ENCODE measurements at regions not wholly inside any gene's neighbourhood (a gene's known extent, or its start where the extent isn't known, plus 50 kb on each side); places are given as distances from the start of the nearest gene placed in this dataset.

DNA sequence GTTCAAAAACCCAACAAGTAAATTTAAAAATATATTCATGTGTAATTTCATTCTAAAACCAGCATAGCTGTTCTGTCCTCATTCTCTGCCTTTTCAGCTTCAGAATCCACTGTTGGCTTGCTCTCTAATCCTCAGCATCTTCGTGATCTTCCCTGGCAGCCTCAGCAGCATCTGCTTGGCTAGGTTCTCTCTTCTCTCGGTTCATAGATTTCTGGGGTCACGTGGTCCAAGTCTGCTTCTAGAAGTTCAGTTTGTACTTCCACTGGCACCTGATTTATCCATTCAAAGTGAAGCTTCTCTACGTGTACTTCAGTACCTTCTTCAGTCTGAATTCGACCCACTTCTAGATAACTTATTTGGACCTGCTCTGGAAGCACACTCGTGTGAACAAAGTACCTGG is 245.7 kb downstream of the EPM2A start (continued):
- TF ChIP-seq EZH2 (IDR thresholded peaks at IDR 0.05; ENCODE audit: low read depth, unreplicated experiment) (no peak), JUNB (IDR thresholded peaks at IDR 0.05; ENCODE audit: unreplicated experiment) (no peak), ZNF331 (CRISPR knock-in tag; IDR thresholded peaks at IDR 0.05; ENCODE audit: low read depth) (no peak), NANOG (IDR thresholded peaks at IDR 0.05; ENCODE audit: borderline replicate concordance) (no peak), ZNF114 (CRISPR knock-in tag; IDR thresholded peaks at IDR 0.05) (no peak), POLR2AphosphoS5 (IDR thresholded peaks at IDR 0.05; ENCODE audit: low read depth) (no peak)
- TF ChIP-seq, protein P1, sequence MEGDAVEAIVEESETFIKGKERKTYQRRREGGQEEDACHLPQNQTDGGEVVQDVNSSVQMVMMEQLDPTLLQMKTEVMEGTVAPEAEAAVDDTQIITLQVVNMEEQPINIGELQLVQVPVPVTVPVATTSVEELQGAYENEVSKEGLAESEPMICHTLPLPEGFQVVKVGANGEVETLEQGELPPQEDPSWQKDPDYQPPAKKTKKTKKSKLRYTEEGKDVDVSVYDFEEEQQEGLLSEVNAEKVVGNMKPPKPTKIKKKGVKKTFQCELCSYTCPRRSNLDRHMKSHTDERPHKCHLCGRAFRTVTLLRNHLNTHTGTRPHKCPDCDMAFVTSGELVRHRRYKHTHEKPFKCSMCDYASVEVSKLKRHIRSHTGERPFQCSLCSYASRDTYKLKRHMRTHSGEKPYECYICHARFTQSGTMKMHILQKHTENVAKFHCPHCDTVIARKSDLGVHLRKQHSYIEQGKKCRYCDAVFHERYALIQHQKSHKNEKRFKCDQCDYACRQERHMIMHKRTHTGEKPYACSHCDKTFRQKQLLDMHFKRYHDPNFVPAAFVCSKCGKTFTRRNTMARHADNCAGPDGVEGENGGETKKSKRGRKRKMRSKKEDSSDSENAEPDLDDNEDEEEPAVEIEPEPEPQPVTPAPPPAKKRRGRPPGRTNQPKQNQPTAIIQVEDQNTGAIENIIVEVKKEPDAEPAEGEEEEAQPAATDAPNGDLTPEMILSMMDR (conservative IDR thresholded peaks at IDR 0.05; ENCODE audit: low read depth in 2 of 2): no peak
- TF ChIP-seq, protein P2, sequence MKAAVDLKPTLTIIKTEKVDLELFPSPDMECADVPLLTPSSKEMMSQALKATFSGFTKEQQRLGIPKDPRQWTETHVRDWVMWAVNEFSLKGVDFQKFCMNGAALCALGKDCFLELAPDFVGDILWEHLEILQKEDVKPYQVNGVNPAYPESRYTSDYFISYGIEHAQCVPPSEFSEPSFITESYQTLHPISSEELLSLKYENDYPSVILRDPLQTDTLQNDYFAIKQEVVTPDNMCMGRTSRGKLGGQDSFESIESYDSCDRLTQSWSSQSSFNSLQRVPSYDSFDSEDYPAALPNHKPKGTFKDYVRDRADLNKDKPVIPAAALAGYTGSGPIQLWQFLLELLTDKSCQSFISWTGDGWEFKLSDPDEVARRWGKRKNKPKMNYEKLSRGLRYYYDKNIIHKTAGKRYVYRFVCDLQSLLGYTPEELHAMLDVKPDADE (IDR thresholded peaks at IDR 0.05): no peak

DNA sequence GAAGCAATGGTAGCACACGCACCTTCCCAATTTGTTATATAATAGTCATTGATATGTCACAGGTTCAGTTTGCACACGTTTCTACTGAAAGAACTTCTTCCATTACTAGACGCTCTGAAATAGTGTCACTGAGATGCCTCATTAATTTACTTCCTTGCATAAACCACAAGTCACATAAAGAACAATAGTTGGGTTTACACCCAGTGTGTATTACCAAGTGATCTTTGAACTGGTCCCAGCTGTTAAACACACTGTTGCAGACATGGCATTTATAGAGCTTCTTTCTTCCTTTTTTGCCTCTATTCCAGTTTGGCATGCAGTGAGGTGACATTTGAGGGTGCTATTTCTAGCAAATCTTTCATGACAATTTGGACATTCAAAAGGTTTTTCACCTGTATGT is 245.3 kb downstream of the EPM2A start:
- no peaks in the 10 kb centered on the region for H3K9me3 Mint-ChIP-seq

More for the DNA sequence above, 245.3 kb downstream of the EPM2A start:
- Mint-ChIP-seq H3K36me3 (ENCODE audit: low read depth) (no peaks in the 10 kb centered on the region), H3K27ac (no peak overlapping the region), H3K4me1 (peaks cover 6% of the 10 kb centered on the region; the same call in 2 of the 3 replicates), H3K4me3 (no peak overlapping the region), H3K27me3 (ENCODE audit: insufficient read depth, low read depth, poor library complexity) (no peaks in the 10 kb centered on the region)
- no peak for ATAC-seq
- Histone ChIP-seq H3K27ac (ENCODE audit: low read depth) (no peak overlapping the region), H3K4me2 (no peak overlapping the region), H3K36me3 (ENCODE audit: insufficient read depth) (no peaks in the 10 kb centered on the region; the same call in 1 of the 2 replicates), H3K9me2 (ENCODE audit: insufficient read depth) (peaks cover 3% of the 10 kb centered on the region; the same call in 1 of the 2 replicates), H3F3A (replicated peaks; ENCODE audit: low read depth) (no peaks in the 10 kb centered on the region), H4K20me1 (replicated peaks; ENCODE audit: insufficient read depth) (no peaks in the 10 kb centered on the region), H3K79me2 (replicated peaks; ENCODE audit: insufficient read depth) (no peaks in the 10 kb centered on the region), H3K4me1 (ENCODE audit: insufficient read depth) (no peaks in the 10 kb centered on the region), H3K27me3 (ENCODE audit: insufficient read depth) (no peaks in the 10 kb centered on the region), H2AFZ (no peak overlapping the region), H3K4me3 (no peak overlapping the region)
- TF ChIP-seq EZH2 (IDR thresholded peaks at IDR 0.05; ENCODE audit: low read depth, unreplicated experiment) (no peak), STAT1 (IDR thresholded peaks at IDR 0.05; ENCODE audit: unreplicated experiment) (no peak), CREB1 (CRISPR knock-in tag; IDR thresholded peaks at IDR 0.05; ENCODE audit: low read depth) (no peak), ZNF114 (CRISPR knock-in tag; IDR thresholded peaks at IDR 0.05) (no peak), NANOG (IDR thresholded peaks at IDR 0.05; ENCODE audit: borderline replicate concordance) (no peak)
- TF ChIP-seq, protein P3, sequence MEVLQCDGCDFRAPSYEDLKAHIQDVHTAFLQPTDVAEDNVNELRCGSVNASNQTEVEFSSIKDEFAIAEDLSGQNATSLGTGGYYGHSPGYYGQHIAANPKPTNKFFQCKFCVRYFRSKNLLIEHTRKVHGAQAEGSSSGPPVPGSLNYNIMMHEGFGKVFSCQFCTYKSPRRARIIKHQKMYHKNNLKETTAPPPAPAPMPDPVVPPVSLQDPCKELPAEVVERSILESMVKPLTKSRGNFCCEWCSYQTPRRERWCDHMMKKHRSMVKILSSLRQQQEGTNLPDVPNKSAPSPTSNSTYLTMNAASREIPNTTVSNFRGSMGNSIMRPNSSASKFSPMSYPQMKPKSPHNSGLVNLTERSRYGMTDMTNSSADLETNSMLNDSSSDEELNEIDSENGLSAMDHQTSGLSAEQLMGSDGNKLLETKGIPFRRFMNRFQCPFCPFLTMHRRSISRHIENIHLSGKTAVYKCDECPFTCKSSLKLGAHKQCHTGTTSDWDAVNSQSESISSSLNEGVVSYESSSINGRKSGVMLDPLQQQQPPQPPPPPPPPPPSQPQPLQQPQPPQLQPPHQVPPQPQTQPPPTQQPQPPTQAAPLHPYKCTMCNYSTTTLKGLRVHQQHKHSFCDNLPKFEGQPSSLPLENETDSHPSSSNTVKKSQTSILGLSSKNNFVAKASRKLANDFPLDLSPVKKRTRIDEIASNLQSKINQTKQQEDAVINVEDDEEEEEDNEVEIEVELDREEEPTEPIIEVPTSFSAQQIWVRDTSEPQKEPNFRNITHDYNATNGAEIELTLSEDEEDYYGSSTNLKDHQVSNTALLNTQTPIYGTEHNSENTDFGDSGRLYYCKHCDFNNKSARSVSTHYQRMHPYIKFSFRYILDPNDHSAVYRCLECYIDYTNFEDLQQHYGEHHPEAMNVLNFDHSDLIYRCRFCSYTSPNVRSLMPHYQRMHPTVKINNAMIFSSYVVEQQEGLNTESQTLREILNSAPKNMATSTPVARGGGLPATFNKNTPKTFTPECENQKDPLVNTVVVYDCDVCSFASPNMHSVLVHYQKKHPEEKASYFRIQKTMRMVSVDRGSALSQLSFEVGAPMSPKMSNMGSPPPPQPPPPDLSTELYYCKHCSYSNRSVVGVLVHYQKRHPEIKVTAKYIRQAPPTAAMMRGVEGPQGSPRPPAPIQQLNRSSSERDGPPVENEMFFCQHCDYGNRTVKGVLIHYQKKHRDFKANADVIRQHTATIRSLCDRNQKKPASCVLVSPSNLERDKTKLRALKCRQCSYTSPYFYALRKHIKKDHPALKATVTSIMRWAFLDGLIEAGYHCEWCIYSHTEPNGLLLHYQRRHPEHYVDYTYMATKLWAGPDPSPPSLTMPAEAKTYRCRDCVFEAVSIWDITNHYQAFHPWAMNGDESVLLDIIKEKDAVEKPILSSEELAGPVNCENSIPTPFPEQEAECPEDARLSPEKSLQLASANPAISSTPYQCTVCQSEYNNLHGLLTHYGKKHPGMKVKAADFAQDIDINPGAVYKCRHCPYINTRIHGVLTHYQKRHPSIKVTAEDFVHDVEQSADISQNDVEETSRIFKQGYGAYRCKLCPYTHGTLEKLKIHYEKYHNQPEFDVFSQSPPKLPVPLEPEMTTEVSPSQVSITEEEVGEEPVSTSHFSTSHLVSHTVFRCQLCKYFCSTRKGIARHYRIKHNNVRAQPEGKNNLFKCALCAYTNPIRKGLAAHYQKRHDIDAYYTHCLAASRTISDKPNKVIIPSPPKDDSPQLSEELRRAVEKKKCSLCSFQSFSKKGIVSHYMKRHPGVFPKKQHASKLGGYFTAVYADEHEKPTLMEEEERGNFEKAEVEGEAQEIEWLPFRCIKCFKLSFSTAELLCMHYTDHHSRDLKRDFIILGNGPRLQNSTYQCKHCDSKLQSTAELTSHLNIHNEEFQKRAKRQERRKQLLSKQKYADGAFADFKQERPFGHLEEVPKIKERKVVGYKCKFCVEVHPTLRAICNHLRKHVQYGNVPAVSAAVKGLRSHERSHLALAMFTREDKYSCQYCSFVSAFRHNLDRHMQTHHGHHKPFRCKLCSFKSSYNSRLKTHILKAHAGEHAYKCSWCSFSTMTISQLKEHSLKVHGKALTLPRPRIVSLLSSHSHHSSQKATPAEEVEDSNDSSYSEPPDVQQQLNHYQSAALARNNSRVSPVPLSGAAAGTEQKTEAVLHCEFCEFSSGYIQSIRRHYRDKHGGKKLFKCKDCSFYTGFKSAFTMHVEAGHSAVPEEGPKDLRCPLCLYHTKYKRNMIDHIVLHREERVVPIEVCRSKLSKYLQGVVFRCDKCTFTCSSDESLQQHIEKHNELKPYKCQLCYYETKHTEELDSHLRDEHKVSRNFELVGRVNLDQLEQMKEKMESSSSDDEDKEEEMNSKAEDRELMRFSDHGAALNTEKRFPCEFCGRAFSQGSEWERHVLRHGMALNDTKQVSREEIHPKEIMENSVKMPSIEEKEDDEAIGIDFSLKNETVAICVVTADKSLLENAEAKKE (CRISPR knock-in tag; IDR thresholded peaks at IDR 0.05): no peak
- TF ChIP-seq, protein P4, sequence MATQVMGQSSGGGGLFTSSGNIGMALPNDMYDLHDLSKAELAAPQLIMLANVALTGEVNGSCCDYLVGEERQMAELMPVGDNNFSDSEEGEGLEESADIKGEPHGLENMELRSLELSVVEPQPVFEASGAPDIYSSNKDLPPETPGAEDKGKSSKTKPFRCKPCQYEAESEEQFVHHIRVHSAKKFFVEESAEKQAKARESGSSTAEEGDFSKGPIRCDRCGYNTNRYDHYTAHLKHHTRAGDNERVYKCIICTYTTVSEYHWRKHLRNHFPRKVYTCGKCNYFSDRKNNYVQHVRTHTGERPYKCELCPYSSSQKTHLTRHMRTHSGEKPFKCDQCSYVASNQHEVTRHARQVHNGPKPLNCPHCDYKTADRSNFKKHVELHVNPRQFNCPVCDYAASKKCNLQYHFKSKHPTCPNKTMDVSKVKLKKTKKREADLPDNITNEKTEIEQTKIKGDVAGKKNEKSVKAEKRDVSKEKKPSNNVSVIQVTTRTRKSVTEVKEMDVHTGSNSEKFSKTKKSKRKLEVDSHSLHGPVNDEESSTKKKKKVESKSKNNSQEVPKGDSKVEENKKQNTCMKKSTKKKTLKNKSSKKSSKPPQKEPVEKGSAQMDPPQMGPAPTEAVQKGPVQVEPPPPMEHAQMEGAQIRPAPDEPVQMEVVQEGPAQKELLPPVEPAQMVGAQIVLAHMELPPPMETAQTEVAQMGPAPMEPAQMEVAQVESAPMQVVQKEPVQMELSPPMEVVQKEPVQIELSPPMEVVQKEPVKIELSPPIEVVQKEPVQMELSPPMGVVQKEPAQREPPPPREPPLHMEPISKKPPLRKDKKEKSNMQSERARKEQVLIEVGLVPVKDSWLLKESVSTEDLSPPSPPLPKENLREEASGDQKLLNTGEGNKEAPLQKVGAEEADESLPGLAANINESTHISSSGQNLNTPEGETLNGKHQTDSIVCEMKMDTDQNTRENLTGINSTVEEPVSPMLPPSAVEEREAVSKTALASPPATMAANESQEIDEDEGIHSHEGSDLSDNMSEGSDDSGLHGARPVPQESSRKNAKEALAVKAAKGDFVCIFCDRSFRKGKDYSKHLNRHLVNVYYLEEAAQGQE (IDR thresholded peaks at IDR 0.05; ENCODE audit: unreplicated experiment): no peak
- no peak for DNase-seq (ENCODE audit: low spot score)

Data from GM23338 (cell line).